Fibroblast of skin of left quadriceps (primary cell): ENCODE measurements at regions not wholly inside any gene's neighbourhood (a gene's known extent, or its start where the extent isn't known, plus 50 kb on each side); places are given as distances from the start of the nearest gene placed in this dataset.
A peak's percentile ranks its signal among the peaks of the same experiment; 100 is the strongest.
"Not testable (repeated sequence)": the region's sequence is repeated elsewhere in the genome, so short reads cannot be mapped to it uniquely, and the experiment has no call there.

Source experiments
- DNase-seq, 2 experiments: peaks; one replicate each; pipeline ENCODE4 v3.0.0-alpha.2; 2013; ENCODE audit warnings: low read depth in 2 of 2

DNA sequence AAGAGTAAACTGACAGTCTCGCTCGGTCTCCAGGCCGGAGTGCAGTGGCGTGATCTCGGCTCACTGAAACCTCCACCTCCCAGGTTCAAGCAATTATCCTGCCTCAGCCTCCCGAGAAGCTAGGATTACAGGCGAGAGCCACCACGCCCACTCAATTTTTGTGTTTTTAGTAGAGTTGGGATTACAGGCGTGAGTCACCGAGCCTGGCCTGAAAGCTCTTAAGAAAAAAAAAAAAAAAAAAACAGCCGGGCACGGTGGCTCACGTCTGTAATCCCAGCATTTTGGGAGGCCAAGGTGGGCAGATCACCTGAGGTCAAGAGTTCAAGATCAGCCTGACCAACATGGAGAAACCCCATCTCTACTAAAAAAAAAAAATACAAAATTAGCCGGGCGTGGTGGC lies 55.3 kb upstream of the THOC2 start:
- DNase-seq, result not testable (repeated sequence)

DNA sequence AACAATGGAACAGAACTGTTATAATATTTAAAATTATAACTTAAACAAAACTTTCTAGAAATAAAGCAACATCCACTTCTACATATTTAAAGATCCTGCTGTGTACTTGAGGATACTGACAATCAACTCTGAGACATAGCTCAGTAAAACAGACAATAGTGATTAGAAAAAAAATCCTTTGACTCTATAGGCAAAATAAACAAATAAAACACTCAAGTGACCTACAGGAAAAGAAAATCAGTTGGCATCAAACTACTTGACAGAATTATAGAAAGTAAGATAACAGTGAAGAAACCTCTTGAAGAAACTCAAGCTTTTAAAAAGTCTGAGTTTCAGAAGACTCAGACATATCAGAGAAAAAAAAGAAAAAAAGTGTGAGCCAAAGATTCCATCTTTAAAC lies 55.9 kb upstream of the THOC2 start:
- DNase-seq, result no peak

DNA sequence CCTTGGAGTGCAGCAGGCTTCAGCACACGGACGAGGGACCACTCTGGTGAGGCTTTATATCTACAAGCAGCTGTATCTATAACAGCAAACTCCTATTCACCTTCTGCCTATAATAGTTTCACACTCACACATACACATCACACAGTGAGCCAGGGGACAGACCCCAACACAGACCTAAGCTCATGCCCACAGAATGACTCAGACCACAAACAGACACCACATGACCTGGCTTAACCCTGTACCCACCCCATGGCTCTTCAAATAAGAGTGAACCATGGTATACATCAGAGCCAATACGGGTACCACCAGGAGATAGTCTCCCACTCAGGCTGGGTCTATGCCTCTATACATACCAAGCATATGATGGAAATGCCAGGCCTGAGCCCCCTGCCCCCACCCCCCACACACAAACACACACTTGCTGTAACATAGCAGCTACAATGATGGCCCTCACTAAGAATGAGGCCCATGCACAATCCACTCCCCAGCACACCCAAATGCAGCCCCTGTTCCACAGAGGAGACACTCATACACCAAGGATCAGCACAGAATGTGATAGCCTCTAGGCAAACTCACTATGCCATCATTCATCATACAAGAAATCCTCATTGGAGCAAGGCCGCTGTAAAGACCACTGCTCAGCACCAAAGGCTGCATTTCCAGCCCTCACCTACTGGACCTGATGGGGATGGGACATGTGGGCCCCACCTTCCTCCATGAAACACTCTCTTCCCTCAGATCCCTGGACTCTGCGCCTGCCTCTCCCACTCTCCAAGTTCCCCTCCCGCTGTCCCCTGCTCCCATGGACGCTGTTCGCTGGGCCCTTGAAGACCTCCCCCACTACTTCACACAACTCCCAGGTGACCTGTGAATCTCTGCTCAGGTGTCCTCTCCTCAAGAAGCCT lies 62.1 kb upstream of the XIAP start:
- DNase-seq, result no peak

DNA sequence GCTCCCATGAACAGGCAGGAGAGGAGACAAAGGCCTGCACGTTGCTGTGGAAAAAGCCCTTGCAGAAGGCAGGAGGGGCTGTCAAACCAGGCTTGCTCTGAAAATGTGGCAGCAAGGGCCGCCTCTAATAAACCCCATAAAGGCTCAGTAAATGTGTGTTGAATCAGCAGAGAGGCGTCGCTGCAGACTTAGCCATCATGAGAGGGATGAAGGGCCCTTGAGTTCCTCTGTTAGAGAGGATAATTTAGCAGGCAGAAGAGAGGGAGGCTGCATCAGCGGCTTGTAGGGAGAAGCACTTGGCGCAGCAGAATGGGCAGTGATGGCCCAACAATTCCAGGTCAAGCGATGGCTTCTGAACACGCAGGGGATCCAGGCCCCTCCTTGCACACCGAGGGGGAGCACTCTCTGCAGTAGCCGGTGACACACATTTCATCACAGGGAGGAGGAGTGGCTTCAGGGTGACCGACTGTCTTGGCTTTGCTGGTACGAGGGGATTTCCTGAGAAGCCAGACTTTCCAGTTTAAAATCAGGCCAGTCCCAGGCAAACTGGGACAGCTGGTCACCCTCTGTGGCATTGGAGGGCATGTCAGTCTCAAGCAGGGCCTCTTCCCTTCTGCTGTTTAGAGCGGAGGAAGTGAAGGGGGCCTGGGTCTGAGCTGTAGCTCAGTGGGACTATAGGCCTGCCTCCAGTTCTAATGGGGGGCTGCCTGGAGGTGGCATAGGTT lies 61.0 kb upstream of the XIAP start:
- DNase-seq, result not testable (repeated sequence)

DNA sequence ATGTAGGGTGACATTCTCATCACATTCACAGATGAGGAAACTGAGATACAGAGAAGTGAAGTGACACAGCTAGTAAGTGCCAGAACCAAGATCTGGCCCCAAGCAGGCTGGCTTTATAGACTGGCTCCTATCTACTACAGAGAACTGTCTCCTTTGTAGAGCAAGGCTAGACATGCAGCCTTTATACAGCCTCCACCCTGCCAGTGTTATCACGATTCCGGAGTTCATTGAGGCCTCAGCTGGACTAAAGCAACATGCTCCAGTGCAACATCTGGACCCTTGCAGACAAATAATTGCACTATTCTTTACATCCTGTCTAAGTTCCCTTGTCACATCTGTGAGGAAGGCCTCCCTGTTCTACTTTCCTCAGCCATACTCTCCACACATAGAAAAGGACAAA lies 58.0 kb upstream of the XIAP start:
- no peak for DNase-seq

DNA sequence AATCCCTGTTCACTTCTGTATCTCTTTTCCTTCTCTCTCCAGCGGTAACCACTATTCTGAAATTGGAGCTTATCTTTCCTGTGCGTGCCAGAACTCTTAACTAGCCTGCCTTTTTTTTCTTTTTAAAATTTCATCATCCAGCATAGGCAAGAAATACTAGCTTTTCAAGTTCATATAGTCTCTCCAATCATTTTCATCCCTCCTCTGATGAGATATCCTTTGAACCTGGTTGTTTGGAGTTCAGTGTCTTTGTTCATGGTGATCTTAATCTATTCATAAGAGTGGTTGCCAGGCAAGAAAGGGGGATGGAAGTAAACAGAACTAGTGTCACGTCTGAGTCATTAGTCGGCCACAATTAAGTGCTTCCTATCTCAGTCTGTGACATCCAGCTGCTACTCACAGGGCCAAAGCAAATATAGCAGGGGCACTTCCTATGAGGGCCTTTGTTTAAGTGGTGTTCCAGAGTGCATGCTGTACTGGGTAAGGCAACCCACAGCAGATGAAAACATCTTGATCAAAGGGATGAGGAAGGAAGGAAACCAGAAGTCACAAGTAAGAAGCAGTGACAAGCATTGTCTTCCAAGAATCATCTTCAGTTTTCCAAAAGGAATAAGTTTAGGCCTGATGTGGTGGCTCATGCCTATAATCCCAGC lies 56.4 kb upstream of the XIAP start:
- no peak for DNase-seq

DNA sequence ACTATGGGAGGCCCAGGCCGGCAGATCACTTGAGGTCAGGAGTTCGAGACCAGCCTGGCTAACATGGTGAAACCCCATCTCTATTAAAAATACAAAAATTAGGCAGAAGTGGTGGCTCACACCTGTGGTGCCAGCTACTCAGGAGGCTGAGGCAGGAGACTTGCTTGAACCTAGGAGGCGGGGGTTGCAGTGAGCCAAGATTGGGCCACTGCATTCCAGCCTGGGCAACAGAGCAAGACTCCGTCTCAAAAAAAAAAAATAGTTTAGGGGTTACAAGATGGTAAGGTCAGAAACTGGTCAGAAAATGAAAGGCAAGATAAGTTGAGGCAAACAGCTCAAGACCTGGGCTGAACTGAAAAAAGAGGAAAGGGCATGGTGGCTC lies 55.9 kb upstream of the XIAP start:
- not testable (repeated sequence) for DNase-seq

DNA sequence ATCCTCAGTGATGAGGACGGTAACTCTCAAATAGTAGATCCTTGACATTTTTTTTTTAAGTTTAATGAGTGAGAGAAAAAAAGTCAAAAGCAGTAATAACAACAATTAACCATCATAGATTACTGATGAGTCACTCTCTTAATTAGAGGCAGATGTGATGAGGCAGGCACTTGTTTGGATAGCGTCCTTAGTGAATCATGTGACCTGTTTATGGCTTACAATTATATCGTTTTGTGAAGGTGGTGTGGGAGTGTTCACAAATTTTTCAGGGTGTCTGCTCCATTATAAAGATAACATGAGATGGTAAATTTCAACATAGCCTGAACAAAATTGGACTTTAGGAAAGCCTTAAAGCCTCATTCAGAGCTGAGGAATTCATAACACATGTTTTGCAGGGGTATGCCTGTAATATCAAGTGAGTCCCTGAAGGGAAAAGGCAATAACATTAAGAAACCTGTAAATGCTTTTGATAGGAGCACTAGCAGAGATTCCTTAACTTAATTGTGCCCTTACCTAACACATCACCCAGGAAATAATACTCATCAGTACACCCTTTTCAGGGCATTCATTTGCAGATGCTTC lies 51.9 kb upstream of the XIAP start:
- peak; percentile 67 to 73 for DNase-seq

DNA sequence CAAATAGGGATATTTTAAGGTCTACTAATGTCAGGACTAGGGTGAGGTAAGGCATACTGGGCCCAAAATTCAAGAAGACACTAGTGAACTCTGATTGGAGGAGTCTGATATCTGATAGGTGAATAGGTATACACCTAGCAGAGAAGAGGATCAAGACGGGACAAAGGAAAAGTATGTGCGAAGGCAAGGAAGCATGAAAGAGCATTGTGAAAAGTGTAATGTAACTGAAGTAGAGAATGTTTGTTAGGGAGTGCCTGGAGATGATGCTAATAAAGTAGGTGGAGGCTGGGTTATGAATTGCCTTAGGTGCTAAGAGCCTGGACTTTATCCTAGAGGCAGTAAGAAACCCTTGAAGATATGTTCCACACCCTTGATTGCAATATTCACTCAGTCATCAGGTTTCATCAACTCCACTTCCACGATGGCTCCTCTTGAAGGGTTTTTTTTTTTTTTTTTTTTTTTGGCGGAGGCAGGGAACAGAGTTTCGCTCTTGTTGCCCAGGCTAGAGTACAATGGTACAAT lies 49.9 kb upstream of the XIAP start:
- DNase-seq, result no peak
